GM18499 (cell line): ENCODE measurements at regions not wholly inside any gene's neighbourhood (a gene's known extent, or its start where the extent isn't known, plus 50 kb on each side); places are given as distances from the start of the nearest gene placed in this dataset.
"Not testable (repeated sequence)": the region's sequence is repeated elsewhere in the genome, so short reads cannot be mapped to it uniquely, and the experiment has no call there.

Experiments
- ATAC-seq: cut with Tn5 transposase; IDR thresholded peaks from one replicate; pipeline ENCODE4 v1.9.1; 2021; ENCODE audit warnings: moderate number of reproducible peaks; ENCODE audit not compliant: insufficient read depth, unreplicated experiment

- no peak for ATAC-seq
Measured at GRCh38 chr20:16861708-16862107, 113.5 kb downstream of the OTOR start.

- no peak for ATAC-seq
Measured at GRCh38 chr20:16863303-16863702, 115.1 kb downstream of the OTOR start.

DNA sequence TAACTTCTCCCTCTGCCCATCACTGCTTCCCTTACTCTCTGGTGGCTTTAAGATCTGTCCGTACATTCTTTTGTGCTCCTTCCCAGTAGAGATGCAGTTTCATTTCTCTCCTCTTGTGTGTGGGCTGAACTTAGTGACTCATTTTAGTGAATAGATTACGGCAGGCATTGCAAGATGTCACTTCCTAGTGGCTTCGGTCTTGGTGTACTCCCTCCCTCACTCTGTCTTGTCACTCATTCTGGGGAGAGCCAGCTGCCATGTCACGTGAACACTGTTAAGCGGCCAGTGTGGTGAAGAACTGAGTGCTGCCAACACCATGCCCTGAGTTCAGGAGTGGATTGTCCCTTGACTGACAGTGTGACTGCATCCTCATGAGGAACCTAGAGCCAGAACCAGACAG lies 115.9 kb downstream of the OTOR start:
- no peak for ATAC-seq

DNA sequence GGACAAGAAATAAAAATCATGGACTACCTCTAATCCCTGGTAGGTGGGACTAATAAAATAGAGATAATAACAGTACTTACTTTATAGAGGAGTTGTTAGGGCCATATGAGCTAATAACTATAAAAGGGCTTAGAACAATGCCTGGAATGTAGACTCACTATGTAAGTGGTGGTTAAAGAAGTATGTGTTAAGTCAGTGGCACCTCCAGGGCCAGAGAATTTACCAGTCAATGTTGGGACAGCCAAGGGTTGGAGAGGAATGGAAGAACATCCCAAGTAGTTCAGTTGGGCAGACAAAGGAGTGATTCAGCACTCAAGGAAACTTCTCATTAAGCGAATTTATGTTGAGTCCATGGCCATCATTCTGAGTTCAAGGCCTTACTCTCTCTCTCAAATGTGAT lies 116.8 kb downstream of the OTOR start:
- no peak for ATAC-seq

DNA sequence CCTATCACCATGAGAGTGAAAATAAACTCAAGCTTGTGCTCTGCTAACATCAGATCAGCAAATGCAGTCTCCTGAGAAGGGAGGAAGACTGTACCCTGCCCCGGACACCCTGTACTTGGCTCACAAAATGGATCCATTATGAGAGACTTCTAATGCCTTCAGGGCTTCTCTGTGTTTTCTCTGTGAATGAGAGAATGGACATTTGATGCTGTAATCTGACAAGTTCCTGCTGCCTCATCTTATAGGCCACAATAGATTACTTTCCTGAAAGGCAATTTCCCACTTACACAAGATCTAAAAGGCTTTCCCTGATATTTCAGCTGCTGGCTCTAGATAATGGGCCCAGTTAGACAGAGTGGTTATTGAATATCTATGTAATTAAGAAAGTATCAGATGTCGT lies 117.2 kb downstream of the OTOR start:
- no peak for ATAC-seq

DNA sequence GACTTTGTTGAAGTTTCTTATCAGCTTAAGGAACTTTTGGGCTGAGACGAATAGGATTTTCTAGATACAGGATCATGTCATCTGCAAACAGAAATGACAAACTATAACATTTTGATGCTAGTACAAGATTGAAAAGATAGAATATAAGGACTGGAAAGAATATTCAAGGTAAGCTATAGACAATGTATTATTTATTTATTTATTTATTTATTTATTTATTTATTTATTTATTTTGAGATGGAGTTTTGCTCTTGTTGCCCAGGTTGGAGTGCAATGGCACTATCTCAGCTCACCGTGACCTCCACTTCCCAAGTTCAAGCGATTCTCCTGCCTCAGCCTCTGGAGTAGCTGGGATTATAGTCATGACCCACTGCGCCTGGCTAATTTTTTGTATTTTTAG lies 125.0 kb downstream of the OTOR start:
- not testable (repeated sequence) for ATAC-seq

DNA sequence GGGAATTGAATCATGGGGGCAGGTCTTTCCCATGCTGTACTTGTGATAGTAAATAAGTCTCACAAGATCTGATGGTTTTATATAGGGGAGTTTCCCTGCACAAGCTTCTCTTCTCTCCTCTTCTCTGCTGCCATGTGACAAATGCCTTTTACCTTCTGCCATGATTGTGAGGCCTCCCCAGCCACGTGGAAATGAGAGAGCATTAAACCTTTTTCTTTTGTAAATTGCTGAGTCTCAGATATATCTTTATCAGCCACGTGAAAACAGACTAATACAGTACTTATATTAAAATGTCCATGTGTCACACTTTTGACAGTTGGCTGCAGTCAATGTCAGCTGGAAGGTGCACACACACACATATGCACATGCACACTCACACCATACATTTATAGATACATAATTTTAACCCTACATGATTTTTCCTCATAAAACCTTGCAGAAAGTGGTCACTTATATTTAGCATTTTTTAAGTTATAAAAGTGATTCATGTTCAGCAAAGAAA lies 128.9 kb downstream of the OTOR start:
- ATAC-seq: no peak

- ATAC-seq: no peak
Measured at GRCh38 chr20:16885746-16886145, 137.6 kb downstream of the OTOR start.

DNA sequence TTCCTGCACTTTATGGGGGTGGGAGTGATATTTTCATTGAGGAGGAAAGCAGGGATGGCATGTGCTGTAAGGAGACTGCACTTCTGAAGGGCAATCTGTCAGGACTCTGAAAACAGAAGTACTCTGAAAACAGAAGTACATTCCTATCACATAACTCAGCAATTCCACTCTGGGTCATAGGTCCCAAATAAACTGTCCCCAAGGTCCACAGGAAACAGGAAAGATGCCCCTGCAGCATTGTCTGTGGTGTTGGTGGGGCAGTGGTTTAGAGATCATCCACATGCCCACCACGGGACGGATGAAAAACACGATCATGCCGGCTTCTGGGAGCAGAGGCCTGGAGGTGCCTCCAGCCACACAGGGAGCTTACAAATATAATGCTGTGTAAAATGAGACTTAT lies 150.3 kb downstream of the OTOR start:
- no peak for ATAC-seq

DNA sequence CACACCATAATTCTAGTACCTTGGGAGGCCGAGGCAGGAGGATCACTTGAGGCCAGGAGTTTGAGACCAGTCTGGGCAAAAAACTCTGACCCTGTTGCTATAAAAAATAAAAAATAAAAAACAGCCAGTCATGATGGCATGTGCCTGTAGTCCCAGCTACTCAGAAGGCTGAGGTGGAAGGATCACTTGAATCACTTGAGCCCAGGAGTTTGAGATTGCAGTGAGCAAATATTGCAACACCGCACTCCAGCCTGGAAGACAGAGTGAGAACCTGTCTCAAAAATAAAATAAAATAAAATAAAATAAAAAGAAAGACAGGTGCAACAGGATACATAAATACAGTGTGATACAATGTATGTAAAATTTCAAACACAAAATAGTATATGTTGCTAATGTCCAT lies 154.5 kb downstream of the OTOR start:
- no peak for ATAC-seq

GRCh38 chr20:16904751-16905150 lies 156.6 kb downstream of the OTOR start:
- ATAC-seq: no peak

DNA sequence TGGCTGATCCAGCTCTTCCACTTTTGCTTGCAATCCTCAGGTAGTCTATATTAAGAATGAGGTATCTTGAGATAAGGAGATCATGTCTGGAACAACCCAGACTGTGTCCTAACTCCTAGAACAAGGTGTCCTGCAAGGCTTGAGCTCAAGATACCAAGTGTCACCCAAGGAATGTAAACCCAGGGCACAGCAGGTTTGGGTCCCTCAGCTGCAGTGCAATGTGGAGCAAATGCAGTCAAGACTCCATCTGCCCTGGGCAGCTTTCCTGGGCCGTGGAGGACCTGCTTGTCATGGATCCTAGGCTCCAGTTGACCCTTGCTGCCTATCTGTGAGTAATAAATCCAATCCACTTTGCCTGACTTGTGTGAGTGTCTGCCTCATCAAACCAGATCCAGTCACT lies 166.1 kb downstream of the OTOR start:
- no peak for ATAC-seq

GRCh38 chr20:16916165-16916564 lies 168.0 kb downstream of the OTOR start:
- no peak for ATAC-seq

GRCh38 chr20:16917636-16918035 lies 169.5 kb downstream of the OTOR start:
- no peak for ATAC-seq

DNA sequence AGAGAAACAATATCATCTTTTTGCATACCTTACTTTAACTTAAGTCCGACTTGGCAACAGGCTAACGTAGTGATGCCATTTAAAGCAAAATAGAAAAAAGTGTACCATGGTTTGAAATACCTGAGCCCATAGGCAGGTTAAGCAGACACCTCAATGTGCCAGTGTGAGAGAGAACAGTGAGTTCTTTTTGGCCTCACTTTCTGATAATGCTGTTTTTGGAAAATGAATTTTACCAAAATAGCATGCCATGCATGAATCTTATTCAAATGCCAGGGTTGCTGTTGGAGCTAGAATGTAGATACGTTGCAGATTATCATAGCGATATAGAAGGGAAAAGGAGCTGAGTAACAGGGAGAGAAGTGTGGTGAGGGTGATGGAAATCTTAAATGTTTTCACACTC lies 170.2 kb downstream of the OTOR start:
- no peak for ATAC-seq

GRCh38 chr20:16919841-16920240 lies 171.7 kb downstream of the OTOR start:
- no peak for ATAC-seq

- ATAC-seq: no peak
Measured at GRCh38 chr20:16922834-16923233, 174.7 kb downstream of the OTOR start.

- ATAC-seq: no peak
Measured at GRCh38 chr20:16926626-16927430, 178.7 kb downstream of the OTOR start.

- no peak for ATAC-seq
Measured at GRCh38 chr20:16929756-16930155, 181.6 kb downstream of the OTOR start.

DNA sequence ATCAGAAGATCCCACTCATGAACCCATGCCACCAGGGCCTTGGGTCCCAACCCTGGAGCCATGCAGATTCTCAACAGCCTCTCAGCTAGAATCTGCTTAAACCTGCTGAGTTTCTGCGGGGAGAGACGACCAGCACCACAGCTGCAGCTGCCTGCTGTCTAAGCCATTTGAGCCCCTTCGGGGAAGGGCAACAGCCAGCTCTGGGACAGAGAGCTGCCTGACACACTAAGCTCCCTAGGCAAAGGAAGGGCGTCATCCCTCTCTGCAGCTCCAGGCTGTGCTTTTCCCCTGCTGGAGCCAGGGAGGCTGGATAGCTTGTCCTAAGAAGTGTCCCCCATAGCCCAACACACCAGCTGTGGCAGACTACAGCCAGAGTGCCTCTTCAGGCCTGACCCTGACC lies 182.5 kb downstream of the OTOR start:
- no peak for ATAC-seq

GRCh38 chr20:16939051-16939450 lies 190.9 kb downstream of the OTOR start:
- ATAC-seq: no peak

GRCh38 chr20:16940701-16941100 lies 192.5 kb downstream of the OTOR start:
- no peak for ATAC-seq
